ENCODE measurements at regions not wholly inside any gene's neighbourhood (a gene's known extent, or its start where the extent isn't known, plus 50 kb on each side); places are given as distances from the start of the nearest gene placed in this dataset.

GRCh38 chr14:29299372-29299771 lies 532.8 kb downstream of the FOXG1 start:
- ATAC-seq, result no peak
- no peaks in the 10 kb centered on the region for H3K27me3 ChIP-seq
- WGBS (ENCODE audit: insufficient coverage, low coverage, low lambda C conversion rate, missing lambda C conversion rate), result 44% methylated on average over 1 of the region's 1 CpG

GRCh38 chr14:29301571-29301970 lies 535.0 kb downstream of the FOXG1 start:
- no peak for TF ChIP-seq POLR2A (IDR thresholded peaks at IDR 0.05)
- TF ChIP-seq, protein P1, sequence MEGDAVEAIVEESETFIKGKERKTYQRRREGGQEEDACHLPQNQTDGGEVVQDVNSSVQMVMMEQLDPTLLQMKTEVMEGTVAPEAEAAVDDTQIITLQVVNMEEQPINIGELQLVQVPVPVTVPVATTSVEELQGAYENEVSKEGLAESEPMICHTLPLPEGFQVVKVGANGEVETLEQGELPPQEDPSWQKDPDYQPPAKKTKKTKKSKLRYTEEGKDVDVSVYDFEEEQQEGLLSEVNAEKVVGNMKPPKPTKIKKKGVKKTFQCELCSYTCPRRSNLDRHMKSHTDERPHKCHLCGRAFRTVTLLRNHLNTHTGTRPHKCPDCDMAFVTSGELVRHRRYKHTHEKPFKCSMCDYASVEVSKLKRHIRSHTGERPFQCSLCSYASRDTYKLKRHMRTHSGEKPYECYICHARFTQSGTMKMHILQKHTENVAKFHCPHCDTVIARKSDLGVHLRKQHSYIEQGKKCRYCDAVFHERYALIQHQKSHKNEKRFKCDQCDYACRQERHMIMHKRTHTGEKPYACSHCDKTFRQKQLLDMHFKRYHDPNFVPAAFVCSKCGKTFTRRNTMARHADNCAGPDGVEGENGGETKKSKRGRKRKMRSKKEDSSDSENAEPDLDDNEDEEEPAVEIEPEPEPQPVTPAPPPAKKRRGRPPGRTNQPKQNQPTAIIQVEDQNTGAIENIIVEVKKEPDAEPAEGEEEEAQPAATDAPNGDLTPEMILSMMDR (IDR thresholded peaks at IDR 0.05), result no peak
- Histone ChIP-seq H3K9me3 (no peaks in the 10 kb centered on the region), H3K27me3 (no peaks in the 10 kb centered on the region), H3K4me1 (no peaks in the 10 kb centered on the region), H3K27ac (no peak overlapping the region), H3K4me3 (no peak overlapping the region), H3K36me3 (no peaks in the 10 kb centered on the region)
- DNase-seq, result no peak
- ATAC-seq, result no peak
- intact Hi-C loops (cut with DNase I), result no loop called here

More at GRCh38 chr14:29299372-29299771, 532.8 kb downstream of the FOXG1 start:
- Histone ChIP-seq H3K4me1 (no peaks in the 10 kb centered on the region), H3K9me3 (no peaks in the 10 kb centered on the region), H3K36me3 (no peaks in the 10 kb centered on the region), H3K27ac (no peak overlapping the region), H3K4me3 (no peak overlapping the region)
- intact Hi-C loops (cut with DNase I), result no loop called here
- no peak for TF ChIP-seq POLR2A (IDR thresholded peaks at IDR 0.05)
- TF ChIP-seq, protein P1 (IDR thresholded peaks at IDR 0.05), result no peak
- no peak for DNase-seq

GRCh38 chr14:29310210-29310609 lies 543.6 kb downstream of the FOXG1 start:
- Histone ChIP-seq H3K4me3 (no peak overlapping the region), H3K4me1 (no peaks in the 10 kb centered on the region), H3K36me3 (no peaks in the 10 kb centered on the region), H3K9me3 (no peaks in the 10 kb centered on the region), H3K27me3 (no peaks in the 10 kb centered on the region), H3K27ac (no peak overlapping the region)
- intact Hi-C loops (cut with DNase I), result no loop called here
- TF ChIP-seq, protein P1 (IDR thresholded peaks at IDR 0.05), result no peak
- TF ChIP-seq POLR2A (IDR thresholded peaks at IDR 0.05), result no peak
- ATAC-seq, result no peak
- DNase-seq, result no peak

DNA sequence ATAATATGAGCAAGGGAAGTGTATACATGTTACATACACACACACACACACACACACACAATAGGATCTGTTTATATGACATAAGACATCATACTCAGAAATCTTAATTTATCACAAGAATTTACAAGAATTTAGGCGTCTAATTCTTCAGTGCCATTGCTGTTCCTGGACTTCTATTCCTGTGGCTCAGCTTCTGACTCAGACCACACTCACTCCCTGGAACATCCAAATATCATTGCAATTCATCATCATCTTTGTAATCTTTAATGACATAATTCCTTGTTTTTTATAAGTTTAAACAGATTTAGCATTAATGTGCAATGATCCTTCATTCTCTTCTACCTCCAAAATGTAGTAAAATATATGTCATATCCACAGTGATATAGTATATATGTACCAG lies 544.2 kb downstream of the FOXG1 start:
- H3K36me3 ChIP-seq, result no peaks in the 10 kb centered on the region
- no peak for TF ChIP-seq POLR2A (IDR thresholded peaks at IDR 0.05)
- TF ChIP-seq, protein P1 (IDR thresholded peaks at IDR 0.05), result no peak
- DNase-seq (no peak), ATAC-seq (no peak)
- H3K27ac ChIP-seq, result no peak overlapping the region
- no peaks in the 10 kb centered on the region for H3K9me3 ChIP-seq
- WGBS (ENCODE audit: insufficient coverage, low coverage, low lambda C conversion rate, missing lambda C conversion rate), result 24% methylated on average over 1 of the region's 1 CpG
- H3K4me1 ChIP-seq, result no peaks in the 10 kb centered on the region
- H3K27me3 ChIP-seq, result no peaks in the 10 kb centered on the region
- intact Hi-C loops (cut with DNase I), result no loop called here
- no peak overlapping the region for H3K4me3 ChIP-seq

- no peaks in the 10 kb centered on the region for H3K27me3 ChIP-seq
- ATAC-seq (no peak), DNase-seq (no peak)
- H3K36me3 ChIP-seq, result no peaks in the 10 kb centered on the region
- intact Hi-C loops (cut with DNase I), result no loop called here
- H3K9me3 ChIP-seq, result no peaks in the 10 kb centered on the region
- H3K4me1 ChIP-seq, result no peaks in the 10 kb centered on the region
- no peak overlapping the region for H3K27ac ChIP-seq
- no peak overlapping the region for H3K4me3 ChIP-seq
- TF ChIP-seq, protein P1 (IDR thresholded peaks at IDR 0.05), result no peak
- no peak for TF ChIP-seq POLR2A (IDR thresholded peaks at IDR 0.05)
- 26% methylated on average over 2 of the region's 2 CpGs for WGBS (ENCODE audit: insufficient coverage, low coverage, low lambda C conversion rate, missing lambda C conversion rate)
Measured at GRCh38 chr14:29311983-29312382, 545.4 kb downstream of the FOXG1 start.
